Muscle of arm (tissue), 1 donor: ENCODE measurements at regions not wholly inside any gene's neighbourhood (a gene's known extent, or its start where the extent isn't known, plus 50 kb on each side); places are given as distances from the start of the nearest gene placed in this dataset.

ENCODE experiments used
- DNase-seq: peaks from one replicate; pipeline ENCODE4 v3.0.0-alpha.2; 2013

GRCh38 chr4:24666816-24667477 lies 82.6 kb upstream of the DHX15 start:
- no peak for DNase-seq

DNA sequence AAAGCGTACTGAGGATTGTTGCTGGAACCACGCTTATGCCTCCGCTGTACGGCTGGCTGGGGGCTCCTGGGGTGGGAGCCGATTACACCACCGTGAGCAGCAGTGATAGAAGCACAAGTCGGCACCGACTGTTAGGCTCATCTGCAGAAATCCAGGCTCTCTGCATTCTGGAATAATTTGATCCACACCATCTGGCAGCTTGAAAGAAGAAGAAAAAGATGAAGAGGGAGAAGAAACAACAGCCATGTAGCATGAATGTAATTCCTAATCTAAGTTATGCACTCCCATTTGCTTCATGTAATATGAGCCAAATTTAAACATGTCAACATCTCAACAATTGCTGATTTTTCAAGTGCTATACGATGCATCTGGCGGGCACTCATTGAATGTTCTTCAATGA lies 84.6 kb upstream of the DHX15 start:
- DNase-seq, result no peak

DNA sequence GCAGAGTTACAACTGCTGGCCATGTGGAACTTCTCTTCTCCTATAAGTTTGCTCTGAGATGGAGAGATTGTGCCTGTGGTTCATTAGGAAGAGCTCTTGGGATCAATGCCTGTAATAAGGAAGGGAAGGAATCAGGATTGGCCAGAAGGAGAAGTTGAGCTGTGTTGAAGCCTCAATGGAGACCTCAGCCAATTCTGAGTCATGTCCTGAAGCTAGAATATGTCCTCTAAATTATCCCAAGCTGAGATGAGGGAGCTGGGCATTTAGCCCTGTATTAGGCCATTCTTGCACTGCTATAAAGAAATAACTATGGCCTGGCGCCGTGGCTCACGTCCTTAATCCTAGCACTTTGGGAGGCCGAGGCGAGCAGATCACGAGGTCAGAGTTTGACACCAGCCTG lies 85.4 kb upstream of the DHX15 start:
- DNase-seq, result no peak

- no peak for DNase-seq
These were observed 87.5 kb upstream of the DHX15 start for GRCh38 chr4:24671849-24672248.

DNA sequence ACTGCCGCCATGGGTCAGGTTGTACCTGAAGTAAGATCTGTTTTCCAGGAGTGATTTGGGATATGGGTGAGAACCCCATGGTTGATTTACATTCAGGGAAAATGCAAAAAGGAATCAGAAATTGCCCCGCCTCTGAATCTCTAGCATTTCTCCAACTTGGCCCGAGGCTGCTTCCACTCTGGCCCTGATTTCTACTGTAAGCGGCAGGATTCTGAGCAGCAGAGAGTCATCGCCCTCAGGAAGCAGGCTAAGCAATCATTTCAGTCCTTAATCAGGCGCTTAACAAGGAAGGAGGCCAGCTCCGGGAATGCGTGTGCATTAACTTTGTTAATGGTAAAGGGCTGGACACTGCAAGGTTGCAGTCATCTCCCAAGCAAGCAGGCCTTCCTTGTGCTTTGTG lies 88.5 kb upstream of the DHX15 start:
- no peak for DNase-seq

- no peak for DNase-seq
These were observed 89.9 kb upstream of the DHX15 start for GRCh38 chr4:24674279-24674678.

GRCh38 chr4:24675721-24676389 lies 91.5 kb upstream of the DHX15 start:
- no peak for DNase-seq

DNA sequence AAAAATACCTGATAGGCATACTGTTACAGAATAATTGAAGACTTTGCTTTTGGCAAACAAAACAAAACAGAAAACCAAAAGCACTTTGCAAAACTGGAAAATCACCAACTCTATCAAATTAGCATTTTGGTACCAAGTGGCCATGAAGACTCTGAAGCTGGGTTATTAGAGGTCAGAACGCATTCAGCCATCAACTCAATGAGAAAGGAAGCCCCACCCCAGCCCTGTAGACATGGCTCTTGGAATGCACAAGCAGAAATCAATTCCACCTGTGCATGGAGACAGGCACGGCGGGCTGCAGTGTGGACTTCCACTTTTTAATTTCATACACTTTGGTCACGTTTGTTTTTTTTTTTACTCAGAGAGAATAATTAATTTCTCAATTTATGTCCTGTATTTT lies 93.6 kb upstream of the DHX15 start:
- DNase-seq, result no peak

DNA sequence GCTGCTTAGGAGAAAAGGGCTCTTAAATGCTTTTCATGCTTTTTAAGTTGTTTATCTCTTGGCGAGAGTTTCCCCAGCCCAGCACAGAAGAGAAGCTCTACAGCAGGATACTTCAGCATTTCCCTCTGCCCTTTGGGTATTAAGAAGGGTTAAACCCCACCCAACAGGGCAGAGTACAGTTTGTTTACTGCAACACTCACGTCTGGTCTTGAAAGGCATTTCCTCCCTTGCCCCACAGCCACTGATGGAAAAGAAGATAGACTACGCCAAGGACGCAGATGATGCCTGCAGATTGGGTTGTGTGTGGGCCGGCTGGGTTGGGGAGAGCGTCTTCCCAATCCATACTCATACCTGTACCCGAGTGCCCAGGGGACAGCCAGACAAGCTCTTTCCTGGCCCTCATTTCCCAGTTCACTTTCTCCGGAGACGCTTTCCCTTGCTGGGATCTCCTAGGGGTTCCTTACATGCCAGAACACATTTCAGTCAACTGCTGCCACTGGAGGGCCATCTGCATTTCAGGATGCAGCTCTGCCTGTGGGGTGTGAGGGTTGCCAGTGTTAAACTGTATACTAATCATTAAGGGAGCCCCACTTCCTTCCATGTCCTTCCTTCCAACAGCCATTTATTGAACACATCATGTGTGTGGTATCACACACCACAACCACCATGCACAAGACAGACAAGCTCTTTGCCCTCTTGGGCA lies 96.5 kb upstream of the DHX15 start:
- no peak for DNase-seq

DNA sequence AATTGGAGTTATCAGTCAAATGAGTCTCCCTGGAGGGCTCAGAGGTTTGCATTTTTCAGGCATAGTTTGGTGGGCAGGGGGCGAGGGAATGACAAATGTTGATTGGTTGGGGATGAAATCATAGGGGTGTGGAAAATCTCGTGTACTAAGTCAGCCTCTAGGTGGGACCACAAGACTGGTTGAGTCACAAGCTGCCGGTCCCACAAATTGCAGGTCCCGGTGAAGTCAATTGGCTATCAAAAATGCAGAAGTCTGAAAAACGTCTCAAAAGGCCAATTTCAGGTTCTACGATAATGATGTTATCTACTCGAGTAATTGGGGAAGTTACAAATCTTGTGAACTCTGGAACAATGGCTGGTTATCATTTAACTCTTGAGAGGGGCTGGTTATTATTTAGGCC lies 98.8 kb upstream of the DHX15 start:
- DNase-seq, result no peak

DNA sequence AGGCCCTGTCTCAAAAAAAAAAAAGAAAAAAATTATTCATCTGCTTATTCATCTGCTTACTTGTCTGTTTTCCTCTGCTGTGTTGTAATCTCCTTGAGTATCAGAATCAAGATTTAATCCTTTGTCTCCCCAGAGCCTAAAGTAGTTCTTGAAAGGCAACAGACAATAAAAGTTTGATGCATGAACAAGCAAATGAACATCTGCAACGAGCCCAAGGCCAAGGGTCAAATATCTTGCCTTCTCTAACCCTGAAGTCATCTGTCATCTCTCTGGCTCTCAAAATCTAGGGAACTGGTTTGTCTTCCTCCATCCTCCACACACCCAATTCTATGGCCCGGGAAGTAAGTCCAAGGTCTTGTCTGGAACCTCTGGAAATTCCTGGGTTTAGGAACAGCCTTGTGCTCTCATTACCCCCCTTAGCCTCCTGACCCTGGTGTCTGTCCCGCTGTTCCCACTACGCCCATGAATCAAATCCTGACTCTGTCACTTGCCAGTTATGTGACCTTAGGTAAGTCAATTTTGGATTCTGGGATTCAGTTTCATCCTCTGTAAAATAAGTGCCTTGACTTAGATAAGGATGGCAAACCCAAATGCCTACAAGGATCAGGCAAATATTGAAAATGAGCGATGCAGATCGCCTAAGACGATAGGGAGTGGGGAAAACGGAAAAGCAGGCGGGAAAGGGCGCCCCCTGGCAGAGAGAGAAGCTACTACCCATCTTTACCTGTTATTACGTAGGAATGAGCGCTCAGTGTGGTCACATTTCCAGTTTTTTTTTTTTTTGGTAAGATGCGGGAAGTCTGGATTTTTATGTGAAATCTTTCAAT lies 102.7 kb upstream of the DHX15 start:
- no peak for DNase-seq

DNA sequence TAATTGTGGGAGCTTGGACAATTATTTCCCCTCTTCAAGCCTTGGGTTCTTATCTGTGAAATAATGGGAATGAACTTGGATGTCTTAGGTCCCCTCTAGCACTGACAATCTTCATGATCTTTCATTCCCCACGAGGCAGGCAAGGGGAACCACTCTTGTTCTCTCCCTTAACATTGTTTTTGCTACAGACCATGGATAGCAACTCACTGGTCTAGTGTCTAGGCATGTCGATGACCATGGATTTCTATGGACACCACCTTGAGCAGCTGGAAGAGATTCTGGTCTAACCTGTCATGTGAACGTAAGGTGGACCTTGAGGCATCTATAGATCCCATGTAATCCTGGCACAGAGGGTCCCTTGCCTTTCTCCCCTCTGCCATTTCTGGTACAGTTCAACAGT lies 104.1 kb upstream of the DHX15 start:
- DNase-seq, result no peak

DNA sequence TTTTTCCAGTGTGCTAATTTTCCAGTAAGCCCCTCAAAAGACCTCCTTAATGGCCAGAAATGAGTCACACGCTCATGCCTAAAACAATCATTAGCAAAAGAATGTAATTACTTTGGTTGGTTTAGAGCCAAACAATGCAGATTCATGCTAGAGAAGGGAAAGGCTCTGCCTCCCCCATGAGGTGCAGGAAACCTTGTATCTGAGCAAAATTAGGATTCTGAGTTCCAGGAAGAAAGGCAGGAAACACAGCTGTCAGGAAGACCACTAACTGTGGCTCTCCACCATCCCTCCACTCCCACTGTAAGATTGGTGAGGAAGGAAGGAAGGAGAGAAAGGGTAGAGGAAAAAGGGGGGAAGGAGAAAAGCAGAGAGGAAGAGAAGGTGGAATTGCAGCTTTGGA lies 104.9 kb upstream of the DHX15 start:
- no peak for DNase-seq

- no peak for DNase-seq
These were observed 104.9 kb upstream of the SOD3 start for GRCh38 chr4:24690436-24690835.

- DNase-seq, result no peak
These were observed 101.7 kb upstream of the SOD3 start for GRCh38 chr4:24693636-24694035.

- no peak for DNase-seq
These were observed 95.3 kb upstream of the SOD3 start for GRCh38 chr4:24700118-24700517.

- no peak for DNase-seq
These were observed 93.7 kb upstream of the SOD3 start for GRCh38 chr4:24701683-24702082.

GRCh38 chr4:24702281-24702680 lies 93.1 kb upstream of the SOD3 start:
- no peak for DNase-seq

- DNase-seq, result no peak
These were observed 92.1 kb upstream of the SOD3 start for GRCh38 chr4:24703298-24703697.

GRCh38 chr4:24704149-24704548 lies 91.2 kb upstream of the SOD3 start:
- no peak for DNase-seq

- no peak for DNase-seq
These were observed 90.2 kb upstream of the SOD3 start for GRCh38 chr4:24705016-24705753.

GRCh38 chr4:24713604-24714003 lies 81.8 kb upstream of the SOD3 start:
- no peak for DNase-seq
